Medulla oblongata (tissue), 1 donor: ENCODE measurements at regions not wholly inside any gene's neighbourhood (a gene's known extent, or its start where the extent isn't known, plus 50 kb on each side); places are given as distances from the start of the nearest gene placed in this dataset.
A peak's percentile ranks its signal among the peaks of the same experiment; 100 is the strongest.
"Not testable (repeated sequence)": the region's sequence is repeated elsewhere in the genome, so short reads cannot be mapped to it uniquely, and the experiment has no call there.

Experiments used
- DNase-seq: peaks from one replicate; pipeline ENCODE4 v3.0.0-alpha.2; 2015; ENCODE audit errors: extremely low spot score

- DNase-seq, result no peak
Observed at GRCh38 chr9:73863924-73864323, 633.2 kb upstream of the RORB start.

GRCh38 chr9:73866451-73866850, 630.7 kb upstream of the RORB start:
- no peak for DNase-seq

- no peak for DNase-seq
Observed at GRCh38 chr9:73869264-73869663, 627.9 kb upstream of the RORB start.

- DNase-seq, result no peak
Observed at GRCh38 chr9:73871636-73872035, 625.5 kb upstream of the RORB start.

- no peak for DNase-seq
Observed at GRCh38 chr9:73872701-73873100, 624.4 kb upstream of the RORB start.

DNA sequence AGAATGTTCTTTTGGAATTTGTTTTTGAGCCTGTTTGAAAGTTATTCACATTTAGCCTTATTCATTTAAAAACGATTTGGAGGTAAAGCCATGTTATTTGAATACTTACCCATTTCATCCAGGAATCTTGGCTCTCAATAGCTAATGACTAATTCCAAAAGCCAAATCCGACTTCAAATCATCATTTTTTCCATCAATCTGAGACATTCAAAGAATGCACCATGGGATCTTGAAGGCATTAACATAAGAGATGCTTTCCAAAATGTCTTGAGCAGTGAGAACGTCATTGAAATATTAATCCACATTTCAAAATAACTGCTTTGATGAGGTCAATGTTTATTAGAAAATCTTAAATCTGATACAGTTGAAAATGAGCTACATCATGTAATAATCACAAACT, 617.0 kb upstream of the RORB start:
- DNase-seq, result no peak

DNA sequence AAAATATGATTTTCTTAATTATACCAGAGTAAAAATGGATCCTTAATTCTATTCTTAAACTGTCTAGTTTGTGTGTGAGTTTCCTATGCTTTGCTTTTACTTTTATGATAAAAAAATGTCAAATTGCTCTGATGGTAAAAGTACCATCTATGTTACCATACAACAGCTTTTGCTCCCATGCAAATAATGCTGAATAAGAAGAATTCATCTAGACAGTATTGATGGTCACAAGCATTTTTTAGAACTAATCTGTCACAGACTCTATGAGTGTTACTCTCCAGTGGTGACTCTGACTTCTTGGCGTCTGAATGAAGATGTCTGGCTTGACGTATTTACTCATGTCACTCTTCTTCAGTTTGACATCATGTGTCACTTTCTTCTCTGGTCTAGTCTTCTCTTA, 608.1 kb upstream of the RORB start:
- DNase-seq, result no peak

DNA sequence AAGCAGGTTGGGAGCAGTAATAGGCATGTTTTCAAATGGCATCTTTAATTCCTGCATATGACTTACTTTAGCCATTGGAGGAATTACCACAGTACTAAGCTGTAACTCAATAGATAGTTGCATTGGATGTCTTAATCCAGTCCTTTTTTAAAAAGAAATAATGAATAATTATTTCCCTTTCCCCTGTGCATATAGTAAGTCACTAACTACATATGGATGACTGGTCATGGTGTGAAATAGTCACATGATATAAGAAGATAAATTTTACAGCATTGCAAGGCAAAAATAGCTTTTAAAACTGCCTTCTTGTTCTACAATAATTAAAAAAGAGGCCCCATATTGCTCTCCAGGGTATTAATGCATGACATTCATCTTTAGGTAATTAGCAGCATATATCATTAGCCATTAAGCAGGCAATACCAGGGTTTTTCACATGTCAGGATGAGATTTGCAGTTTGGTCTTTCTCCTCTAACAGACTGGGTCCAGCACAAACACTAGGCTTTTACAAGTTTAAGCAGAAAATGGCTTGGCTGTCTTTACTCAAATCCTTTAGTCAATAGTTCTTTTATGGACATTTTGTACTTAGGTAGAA, 606.4 kb upstream of the RORB start:
- no peak for DNase-seq

DNA sequence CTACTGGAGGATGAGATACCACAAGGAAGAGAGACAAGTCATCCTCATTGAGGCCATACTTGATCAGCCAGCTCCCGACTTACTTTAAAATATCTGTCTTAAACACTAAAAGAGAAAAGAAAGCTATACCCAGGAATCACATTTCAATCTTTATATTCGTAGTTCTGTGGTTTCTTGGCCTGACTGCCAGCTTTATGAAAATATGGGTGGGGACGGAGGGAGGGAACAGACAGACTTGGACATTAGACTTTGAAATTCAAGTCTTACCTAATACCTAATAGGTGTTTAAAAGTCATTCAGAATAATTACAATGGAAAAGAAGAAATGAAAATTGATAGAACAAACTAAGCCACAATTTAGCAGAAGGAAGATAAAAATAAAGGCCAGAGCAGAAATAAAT, 604.8 kb upstream of the RORB start:
- DNase-seq, result no peak

DNA sequence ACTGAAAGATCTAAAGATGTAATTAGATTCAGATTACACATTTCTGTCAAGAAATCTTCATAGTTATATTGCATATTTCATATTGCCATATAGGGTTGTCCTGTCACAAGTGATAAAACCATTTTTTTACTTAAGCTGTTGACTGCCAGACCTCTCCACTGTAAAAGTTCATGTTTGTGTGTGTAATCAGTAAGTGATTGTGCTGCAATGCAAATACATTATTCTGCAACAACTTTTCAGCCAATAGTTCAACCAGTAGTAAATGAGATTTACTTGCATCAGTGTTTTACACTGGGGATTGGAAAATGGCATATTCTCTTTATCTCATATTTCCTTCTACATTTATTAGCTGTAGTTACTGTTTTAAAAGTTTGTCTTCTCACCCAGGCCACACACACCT, 603.9 kb upstream of the RORB start:
- DNase-seq, result no peak

- no peak for DNase-seq
Observed at GRCh38 chr9:73896061-73896460, 601.1 kb upstream of the RORB start.

- no peak for DNase-seq
Observed at GRCh38 chr9:73906671-73907070, 590.5 kb upstream of the RORB start.

- DNase-seq, result no peak
Observed at GRCh38 chr9:73911804-73912203, 585.3 kb upstream of the RORB start.

GRCh38 chr9:73916016-73916673, 581.0 kb upstream of the RORB start:
- peak; percentile 12 for DNase-seq

DNA sequence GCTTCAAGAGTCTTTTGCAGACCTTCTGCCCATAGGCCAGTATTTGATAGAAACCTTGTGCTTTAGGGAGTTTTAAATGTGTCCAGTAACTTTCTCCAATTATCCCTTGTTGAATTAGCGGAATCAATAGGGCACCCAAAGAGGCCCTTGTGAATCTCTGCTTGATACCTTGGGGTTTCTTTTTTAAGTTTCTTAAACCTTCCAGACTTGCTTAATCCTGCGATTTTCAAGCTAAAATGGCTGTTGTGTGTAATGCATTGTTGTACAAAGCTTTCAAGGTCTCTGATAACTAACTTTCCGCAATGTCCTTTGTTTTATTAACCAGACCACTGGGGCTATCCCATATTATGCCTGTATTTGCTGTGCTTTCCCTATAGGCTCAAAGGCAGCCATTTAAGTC, 577.4 kb upstream of the RORB start:
- no peak for DNase-seq

GRCh38 chr9:73923796-73924195, 573.3 kb upstream of the RORB start:
- DNase-seq, result no peak

DNA sequence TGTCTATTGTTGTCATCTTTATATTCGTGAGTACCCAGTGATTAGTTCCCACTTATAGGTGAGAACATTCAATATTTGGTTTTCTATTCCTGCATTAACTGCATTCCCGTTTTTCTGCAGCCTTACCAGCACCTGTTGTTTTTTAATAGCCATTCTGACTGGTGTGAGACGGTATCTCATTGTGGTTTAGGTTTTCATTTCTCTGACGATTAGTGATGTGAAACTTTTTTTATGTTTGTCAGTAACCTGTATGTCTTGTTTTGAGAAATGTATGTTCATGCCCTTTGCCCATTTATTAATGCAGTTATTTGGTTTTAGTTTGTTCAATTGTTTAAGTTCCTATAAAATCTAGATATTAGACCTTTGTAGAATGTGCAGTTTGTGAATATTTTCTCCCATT, 546.0 kb upstream of the RORB start:
- no peak for DNase-seq

GRCh38 chr9:73962792-73963191, 534.3 kb upstream of the RORB start:
- no peak for DNase-seq

- DNase-seq, result no peak
Observed at GRCh38 chr9:73969936-73970335, 527.2 kb upstream of the RORB start.

DNA sequence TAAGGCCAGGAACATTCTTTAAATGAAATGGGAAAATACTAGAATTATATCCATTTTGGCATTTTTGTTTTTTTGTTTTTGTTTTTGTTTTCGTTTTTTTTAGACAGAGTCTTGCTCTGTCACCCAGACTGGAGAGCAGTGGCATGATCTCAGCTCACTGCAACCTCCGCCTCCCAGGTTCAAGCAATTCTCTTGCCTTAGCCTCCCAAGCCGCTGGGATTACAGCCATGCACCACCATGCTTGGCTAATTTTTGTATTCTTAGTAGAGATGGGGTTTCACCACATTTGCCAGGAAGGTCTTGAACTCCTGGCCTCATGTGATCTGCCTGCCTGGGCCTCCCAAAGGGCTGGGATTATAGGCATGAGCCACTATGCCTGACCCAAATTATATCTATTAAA, 520.7 kb upstream of the RORB start:
- not testable (repeated sequence) for DNase-seq

DNA sequence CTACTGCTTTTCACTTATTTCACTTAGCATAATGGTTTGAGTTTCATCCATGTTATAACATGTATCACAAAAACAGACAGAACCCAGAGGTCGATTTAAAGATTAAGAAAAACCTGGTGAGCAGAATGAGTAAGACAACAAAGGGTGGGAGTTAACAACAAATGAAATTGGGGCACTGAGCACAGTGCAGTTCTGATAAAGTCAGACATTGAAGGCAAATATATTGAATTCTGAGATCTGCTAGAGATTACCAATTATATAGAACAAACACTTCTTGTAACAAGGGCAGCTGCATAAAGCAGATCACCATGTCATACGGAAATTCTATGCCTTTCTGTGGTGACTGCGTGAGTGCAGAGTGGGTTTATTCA, 517.3 kb upstream of the RORB start:
- no peak for DNase-seq

DNA sequence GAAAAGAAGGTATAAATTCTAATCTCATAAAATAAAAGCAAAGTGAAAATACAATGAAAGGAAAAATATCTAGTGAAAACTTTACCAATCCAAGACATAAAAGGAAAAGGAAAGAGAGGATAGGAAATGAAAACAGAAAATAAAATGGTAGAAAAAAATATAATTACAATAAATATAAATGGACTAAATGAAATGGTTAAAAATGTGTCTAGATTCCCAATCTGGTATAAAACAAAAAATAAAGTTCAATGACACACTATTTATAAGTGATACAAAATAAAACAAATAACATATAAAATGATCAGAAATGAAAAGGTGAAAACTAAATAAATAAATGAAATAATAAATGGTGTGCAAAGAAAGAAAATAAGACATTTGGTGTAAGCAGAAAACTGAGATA, 516.4 kb upstream of the RORB start:
- no peak for DNase-seq

- DNase-seq, result no peak
Observed at GRCh38 chr9:73981405-73981804, 515.7 kb upstream of the RORB start.

DNA sequence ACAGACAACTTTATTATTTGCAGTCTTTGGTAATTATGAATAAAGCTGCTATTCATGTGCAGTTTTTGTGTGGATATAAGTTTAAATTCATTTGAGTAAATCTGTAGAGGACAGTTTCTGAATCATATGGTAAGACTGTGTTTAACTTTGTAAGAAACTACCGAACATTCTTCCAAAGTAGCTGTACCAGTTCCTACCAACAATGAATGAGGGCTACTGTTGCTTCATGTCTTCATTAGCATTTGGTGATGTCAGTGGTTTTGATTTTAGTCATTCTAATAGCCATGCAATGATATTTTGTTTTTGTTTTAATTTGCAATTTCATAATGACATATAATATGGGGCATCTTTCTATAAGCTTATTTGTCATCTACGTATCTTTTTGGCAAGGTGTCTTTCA, 501.3 kb upstream of the RORB start:
- DNase-seq, result no peak
